ENCODE measurements at regions not wholly inside any gene's neighbourhood (a gene's known extent, or its start where the extent isn't known, plus 50 kb on each side); places are given as distances from the start of the nearest gene placed in this dataset.
"Not testable (repeated sequence)": the region's sequence is repeated elsewhere in the genome, so short reads cannot be mapped to it uniquely, and the experiment has no call there.

- DNase-seq = no peak
Observed at GRCh38 chr12:67540920-67541624, 107.5 kb upstream of the DYRK2 start.

GRCh38 chr12:67541625-67541991 lies 106.9 kb upstream of the DYRK2 start:
- peak; percentile 29 for DNase-seq

GRCh38 chr12:67543021-67543770 lies 105.3 kb upstream of the DYRK2 start:
- no peak for DNase-seq

DNA sequence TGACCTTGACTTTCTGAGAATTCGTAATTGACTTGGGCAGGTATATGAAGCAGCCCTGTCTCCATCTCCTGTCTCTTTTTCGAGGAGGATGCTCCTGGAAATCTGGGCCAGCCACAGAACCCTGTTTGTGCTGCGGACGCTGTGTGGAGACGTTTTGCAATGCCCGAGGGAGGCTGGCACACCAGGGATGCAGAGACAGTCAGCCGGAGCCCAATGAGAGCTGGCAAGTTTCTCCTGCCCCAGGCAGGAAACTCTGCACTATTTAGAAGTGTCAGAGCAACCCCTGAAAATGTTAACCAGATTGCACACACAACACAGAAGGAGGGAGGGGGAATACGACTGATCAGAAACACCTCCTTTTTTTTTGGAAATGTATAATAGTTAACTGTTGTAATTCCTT lies 103.2 kb upstream of the DYRK2 start:
- DNase-seq = no peak

GRCh38 chr12:67546746-67547145 lies 101.8 kb upstream of the DYRK2 start:
- DNase-seq = no peak

DNA sequence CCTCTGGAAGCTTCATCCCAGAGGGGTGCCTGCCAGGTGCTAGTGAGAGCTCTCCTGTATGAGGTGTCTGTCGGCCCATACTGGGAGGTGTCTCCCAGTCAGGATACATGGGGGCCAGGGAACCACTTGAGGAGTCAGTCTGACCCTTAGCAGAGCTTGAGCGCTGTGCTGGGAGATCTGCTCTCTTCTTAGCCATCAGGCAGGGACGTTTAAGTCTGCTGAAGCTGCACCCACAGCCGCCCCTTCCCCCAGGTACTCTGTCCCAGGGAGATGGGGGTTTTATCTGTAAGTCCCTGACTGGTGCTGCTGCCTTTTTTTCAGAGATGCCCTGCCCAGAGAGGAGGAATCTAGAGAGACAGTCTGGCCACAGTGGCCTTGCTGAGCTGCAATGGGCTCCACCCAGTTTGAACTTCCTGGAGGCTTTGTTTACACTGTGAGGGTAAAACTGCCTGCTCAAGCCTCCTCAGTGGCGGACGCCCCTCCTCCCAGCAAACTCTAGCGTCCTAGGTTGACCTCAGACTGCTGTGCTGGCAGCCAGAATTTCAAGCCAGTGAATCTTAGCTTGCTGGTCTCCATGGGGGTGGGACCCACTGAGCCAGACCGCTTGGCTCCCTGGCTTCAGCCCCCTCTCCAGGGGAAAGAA lies 93.3 kb upstream of the DYRK2 start:
- not testable (repeated sequence) for DNase-seq

DNA sequence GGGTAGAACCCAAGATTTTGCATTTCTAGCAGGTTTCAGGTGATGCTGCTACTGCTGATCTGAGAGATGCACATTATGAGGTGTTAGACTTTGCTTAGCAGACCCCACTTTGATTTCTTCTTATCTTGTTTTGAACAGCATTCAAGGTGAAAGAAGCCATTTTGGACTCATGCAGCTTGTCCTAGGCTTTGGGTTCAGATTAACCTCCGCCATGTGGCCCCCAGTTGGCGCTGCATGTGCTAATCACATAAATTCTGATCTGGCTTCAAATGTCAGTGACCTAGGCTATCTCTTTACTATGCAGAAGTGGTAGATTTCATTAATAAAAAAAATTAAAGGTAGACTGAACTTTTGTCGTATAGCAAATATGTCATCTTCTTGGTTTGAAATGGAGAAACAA lies 89.8 kb upstream of the DYRK2 start:
- DNase-seq = no peak

DNA sequence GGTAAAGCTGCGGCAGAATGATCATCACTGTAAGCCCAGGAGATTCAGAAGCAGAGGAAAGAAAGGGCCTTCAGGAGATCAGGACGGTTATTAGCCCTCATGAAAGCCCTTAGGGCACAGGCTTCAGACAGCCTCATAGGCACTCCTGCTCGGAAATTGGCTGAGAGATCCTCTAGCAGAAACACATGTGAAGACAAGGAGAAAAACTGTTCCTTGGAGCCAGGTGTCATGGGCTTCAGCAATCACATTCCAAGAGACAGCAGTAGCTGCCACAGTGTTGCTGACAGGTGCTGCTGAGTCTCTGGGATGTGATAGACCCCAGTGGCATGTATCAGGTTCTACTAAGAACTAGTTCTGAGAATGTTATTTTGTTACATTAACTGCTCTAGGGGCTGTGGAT lies 88.8 kb upstream of the DYRK2 start:
- DNase-seq = no peak

DNA sequence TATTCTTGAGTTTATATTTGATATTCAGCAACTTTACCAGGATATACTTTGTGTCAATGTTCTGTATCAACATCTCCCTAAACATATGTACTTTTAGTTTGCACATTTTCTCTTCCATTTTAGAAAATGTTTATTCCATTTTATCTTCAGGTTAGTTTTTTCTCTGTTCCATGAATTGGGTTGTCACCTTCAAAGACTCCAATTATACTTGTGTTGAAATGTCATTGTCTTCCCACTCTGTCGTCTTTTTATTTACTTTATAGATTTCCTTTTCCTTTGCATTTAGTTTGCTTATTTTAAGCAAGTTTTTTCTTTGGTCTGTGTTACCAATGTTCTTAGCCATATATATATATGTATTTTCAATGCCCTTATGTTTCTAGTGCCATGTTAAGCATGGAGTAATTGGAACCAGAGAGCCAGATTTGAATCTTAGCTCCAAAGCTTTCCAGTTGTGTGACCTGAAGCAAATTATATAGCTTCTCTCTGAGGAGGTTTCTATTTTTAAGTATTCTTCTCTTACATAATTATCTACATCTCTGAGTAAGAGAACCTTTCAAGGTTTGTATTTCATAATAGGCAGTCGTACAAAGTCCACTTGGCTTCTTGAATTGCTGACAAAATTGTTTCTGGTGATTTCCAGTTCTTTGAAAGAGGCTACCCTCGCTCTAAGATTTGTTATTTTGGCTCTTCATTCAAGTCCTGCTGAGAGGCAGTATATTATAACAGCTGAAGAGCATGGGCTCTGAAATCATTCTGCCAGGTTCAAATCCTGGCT lies 85.8 kb upstream of the DYRK2 start:
- DNase-seq = no peak

GRCh38 chr12:67568055-67568454 lies 80.5 kb upstream of the DYRK2 start:
- no peak for DNase-seq

DNA sequence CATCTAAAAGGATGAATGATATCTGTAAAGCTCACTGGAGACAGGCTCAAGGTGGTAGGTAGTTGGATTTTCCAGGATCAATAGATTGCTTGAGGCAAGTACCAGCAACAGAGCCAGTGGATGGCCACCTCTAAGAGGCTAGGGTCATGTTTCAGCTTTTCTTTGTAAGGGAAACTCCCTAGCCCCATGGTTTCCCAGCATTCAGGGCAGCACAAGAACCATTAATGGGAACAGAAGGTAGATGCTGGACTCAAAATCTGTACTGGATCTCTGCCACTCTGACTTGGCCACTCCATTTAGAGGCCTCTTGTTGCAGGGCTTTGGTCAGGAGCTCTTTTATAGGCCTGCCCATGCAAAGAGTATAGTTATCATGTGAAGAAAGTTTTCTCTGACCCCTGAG lies 76.1 kb upstream of the DYRK2 start:
- DNase-seq = no peak

GRCh38 chr12:67573566-67573965 lies 75.0 kb upstream of the DYRK2 start:
- DNase-seq = no peak

DNA sequence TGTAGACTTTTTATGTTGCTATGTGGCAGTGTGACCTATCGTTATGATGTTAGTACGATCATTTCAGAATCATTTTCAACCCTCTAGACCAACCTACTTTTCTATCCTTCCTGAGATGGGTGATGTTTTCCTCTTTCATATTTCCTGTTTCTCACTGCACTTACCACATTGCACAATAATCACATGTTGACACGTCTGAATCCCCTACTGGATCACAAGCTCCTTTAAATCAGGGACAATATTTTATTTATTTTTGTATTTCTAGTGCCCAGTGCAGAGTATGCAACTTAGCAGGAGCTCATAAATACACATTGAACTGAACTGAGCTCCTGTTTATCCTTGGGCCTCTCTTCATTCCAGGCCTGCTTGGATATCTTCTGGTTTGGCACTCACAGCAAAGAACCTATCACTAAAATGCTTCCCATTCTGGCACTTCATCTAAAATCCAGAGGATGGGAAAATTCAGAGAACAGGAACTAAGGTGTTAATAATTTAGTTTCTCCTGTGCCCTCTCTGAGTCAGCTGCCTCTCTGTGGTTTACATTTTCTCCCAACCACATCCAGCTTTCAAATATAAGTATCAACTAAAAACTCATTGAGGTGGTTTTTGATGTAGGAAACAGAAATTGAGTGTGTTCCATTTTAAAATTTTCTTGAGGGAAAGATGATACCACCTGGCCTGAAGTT lies 69.4 kb upstream of the DYRK2 start:
- DNase-seq = no peak

DNA sequence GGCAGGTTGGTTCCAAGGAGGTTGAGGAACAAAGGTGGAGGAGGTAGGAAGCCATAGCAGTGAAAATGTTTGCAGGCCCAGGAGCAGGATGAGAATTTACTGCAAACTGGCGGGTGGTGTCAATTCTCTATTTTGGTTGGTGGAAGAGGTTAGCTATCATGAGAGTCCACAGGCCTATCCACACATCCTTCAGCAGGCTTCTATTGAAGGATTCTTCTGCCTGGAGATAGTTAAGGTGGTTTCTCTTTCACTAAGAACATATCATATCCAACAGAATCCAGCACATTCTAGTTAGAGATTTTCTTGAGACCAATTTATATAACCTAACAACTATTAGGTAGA lies 68.9 kb upstream of the DYRK2 start:
- no peak for DNase-seq

DNA sequence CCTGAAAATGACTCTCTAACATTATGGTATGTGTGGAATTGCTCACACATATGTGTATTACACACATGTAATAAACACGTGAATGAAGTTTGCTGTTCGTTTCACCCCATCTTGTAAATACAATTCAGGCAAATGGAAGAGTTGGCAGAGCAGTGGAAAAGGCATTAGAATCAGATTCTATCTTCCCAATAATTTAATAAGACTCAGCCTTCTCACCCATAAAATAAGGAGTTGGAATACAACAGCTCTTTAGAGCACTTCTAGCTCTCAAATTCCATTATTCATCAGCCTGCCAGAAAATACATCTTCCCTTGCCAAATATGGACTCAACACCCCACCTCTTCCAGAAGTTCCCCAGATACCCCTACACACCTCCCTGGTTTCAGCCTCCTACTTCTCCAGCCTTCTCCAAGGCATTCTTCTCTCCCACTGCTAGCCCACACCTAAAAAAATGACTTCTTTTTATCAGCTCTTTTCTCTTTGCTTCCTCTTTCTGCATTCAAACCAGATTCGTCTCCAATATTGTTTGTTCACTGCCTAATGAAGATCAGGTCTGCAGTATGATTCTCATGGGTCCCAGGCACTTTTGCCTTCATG lies 66.2 kb upstream of the DYRK2 start:
- no peak for DNase-seq

GRCh38 chr12:67582844-67583243 lies 65.7 kb upstream of the DYRK2 start:
- no peak for DNase-seq

DNA sequence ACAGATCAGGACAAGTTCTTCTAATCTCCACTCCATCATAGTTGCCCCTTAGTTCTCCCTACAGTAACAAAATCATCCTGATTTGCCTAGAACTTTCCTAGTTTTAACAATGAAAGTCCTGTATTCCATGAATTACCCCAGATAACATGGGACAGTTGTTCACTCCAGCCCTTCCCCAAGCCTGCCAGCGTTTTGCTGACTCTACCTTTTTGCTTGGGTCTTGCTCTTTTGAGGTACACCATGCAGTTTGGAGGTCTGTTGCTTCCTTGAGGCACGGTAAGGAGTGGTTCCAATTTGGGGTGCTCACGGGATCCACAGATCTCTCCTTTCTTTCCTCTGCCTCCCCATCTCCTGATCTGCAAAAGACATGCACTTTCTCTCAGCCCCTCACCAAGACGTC lies 61.6 kb upstream of the DYRK2 start:
- DNase-seq = no peak

DNA sequence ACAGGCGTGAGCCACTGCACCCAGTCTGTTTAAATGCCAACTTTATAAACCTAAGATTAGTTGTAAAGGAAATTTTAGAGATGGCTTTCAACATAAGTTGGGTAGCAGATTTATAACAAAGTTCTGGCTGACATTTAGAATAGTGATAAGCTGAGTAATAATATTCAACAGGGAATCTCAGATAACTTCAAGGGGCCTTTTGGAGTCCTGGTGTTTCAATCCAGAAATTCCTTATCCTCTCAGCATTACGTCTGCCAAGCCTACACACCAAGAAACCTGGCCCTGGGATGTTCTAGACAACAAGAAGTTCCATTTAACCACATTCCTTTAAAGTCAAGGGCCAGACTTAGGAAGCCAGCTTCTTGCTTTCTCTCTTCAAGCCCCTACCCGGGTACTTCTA lies 59.5 kb upstream of the DYRK2 start:
- no peak for DNase-seq

DNA sequence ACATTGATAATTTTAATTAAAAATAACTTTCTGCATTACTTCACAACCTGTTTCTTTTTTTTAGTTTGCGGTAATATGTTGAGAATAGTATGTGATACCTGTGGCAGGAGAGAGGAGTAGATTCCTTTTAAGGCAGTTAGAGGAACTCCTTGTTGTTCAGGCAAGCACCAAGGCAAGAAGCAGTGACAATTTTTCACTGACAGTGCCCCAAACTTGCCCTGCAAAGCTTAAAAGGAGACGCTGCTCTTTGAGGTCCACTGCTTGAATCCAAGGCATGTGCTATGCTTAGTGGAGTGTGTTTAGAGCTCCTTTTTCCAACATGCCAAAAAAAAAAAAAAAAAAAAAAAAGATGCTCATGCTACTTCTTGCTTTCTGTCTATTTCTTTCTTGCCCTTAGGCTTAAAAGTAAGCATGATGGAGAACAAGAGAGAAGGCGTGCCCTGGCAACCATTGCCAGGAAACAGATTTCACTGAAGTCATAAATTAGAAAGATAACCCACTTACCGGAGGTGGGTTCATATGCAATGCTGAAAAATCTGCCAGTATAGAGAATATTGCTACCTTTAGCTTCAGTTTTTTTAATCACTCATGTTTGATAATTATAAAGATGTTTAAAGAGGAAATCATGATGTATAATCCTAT lies 58.3 kb upstream of the DYRK2 start:
- DNase-seq = no peak

- no peak for DNase-seq
Observed at GRCh38 chr12:67592228-67593011, 56.1 kb upstream of the DYRK2 start.

GRCh38 chr12:67593041-67593440 lies 55.5 kb upstream of the DYRK2 start:
- no peak for DNase-seq
